ENCODE measurements at regions not wholly inside any gene's neighbourhood (a gene's known extent, or its start where the extent isn't known, plus 50 kb on each side); places are given as distances from the start of the nearest gene placed in this dataset.

GRCh38 chr7:51700593-51701215, 384.1 kb upstream of the COBL start (continued):
- TF ChIP-seq CHD7 (IDR thresholded peaks at IDR 0.05; ENCODE audit: insufficient replicate concordance, low read length) = no peak

All from H1 (cell line).